ENCODE measurements at regions not wholly inside any gene's neighbourhood (a gene's known extent, or its start where the extent isn't known, plus 50 kb on each side); places are given as distances from the start of the nearest gene placed in this dataset.

- Histone ChIP-seq H3K36me3 (no peaks in the 10 kb centered on the region), H3K4me1 (peaks cover 0 to 38% (median 13%) of the 10 kb centered on the region in 4 donors), H3K4me3 (peak overlapping the region; percentile 36 to 46), H3K27ac (peak overlapping the region; percentile 85 to 86), H3K27me3 (no peaks in the 10 kb centered on the region), H3K9me3 (no peaks in the 10 kb centered on the region)
- DNase-seq = no peak
- intact Hi-C loops (cut with DNase I; ENCODE audit: low total_unique reads) = no loop called here
- no peak for TF ChIP-seq CTCF (IDR thresholded peaks at IDR 0.05)
These were observed 937.6 kb downstream of the MCTP2 start for GRCh38 chr15:95168951-95169431.

DNA sequence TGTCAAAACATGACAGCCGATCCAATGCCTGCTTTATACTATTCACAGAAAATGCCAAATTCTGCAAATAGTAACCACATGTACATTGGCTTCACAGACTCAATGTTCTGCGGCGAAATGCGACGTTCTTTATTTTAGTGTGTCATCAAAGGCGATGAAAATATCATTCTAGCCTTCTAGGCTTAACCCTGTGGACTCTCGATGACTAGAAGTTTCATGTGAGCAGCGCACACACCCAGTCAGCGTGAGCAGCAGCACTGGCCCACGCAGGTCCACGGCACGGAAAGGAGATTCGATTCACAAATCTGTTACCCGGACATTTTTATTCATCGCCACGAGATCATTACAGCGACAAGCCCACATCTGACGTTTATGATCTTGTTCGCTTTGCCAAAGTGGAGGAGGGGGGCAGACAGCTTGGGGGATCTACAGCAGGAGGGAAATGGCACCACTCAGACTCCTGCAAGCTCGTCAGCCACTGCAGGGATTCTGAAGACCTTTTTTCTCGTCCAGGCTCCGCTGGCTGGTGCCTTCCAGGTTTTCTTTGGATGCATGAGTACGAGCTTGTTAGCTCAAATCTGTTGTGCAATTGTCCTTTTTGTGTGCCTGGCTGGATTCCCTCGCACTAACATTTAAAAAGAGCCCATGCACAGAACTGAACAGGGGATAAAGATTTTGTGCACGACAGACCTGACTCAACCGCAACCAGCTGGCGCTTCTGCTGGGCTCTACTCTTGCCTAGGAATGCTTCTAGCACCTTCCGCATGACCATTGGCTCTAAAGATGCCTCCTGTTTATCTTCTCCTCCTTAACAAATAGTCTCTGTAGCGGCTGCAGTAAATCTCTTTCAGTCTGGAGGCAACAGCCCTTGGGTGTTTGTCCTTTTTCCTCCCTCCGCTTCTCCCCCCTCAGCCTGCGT is 938.4 kb downstream of the MCTP2 start:
- H3K27ac ChIP-seq = peak overlapping the region; percentile 85 to 86
- no peaks in the 10 kb centered on the region for H3K27me3 ChIP-seq
- H3K9me3 ChIP-seq = no peaks in the 10 kb centered on the region
- peaks cover 0 to 47% (median 17%) of the 10 kb centered on the region in 4 donors for H3K4me1 ChIP-seq
- H3K4me3 ChIP-seq = peak overlapping the region; percentile 36 to 46
- intact Hi-C loops (cut with DNase I; ENCODE audit: low total_unique reads) = loop anchor here (10.0 kb wide), 1 partner anchor 1165 kb away; the partner anchor contains the start of gene NR2F2
- TF ChIP-seq CTCF (IDR thresholded peaks at IDR 0.05) = no peak
- peak; percentile 86 to 91 for DNase-seq
- no peaks in the 10 kb centered on the region for H3K36me3 ChIP-seq

GRCh38 chr15:95170561-95171380 is 939.4 kb downstream of the MCTP2 start:
- Histone ChIP-seq H3K4me1 (peaks cover 0 to 56% (median 19%) of the 10 kb centered on the region in 4 donors), H3K4me3 (peak overlapping the region; percentile 36 to 46), H3K27ac (peak overlapping the region; percentile 85 to 86), H3K36me3 (no peaks in the 10 kb centered on the region), H3K27me3 (no peaks in the 10 kb centered on the region), H3K9me3 (no peaks in the 10 kb centered on the region)
- TF ChIP-seq CTCF (IDR thresholded peaks at IDR 0.05) = no peak
- no peak for DNase-seq
- intact Hi-C loops (cut with DNase I; ENCODE audit: low total_unique reads) = loop anchor here (10.0 kb wide), 1 partner anchor 1164 kb away; the partner anchor contains the start of gene NR2F2

- Histone ChIP-seq H3K9me3 (no peaks in the 10 kb centered on the region), H3K4me3 (no peak overlapping the region), H3K27me3 (no peaks in the 10 kb centered on the region), H3K36me3 (no peaks in the 10 kb centered on the region), H3K4me1 (peaks cover 0 to 62% (median 19%) of the 10 kb centered on the region in 4 donors), H3K27ac (peak overlapping the region; percentile 85 to 86)
- intact Hi-C loops (cut with DNase I; ENCODE audit: low total_unique reads) = loop anchor here (10.0 kb wide), 1 partner anchor 1163 kb away; the partner anchor contains the start of gene NR2F2
- no peak for TF ChIP-seq CTCF (IDR thresholded peaks at IDR 0.05)
- DNase-seq = no peak
These were observed 940.2 kb downstream of the MCTP2 start for GRCh38 chr15:95171564-95171963.
